Neuronal stem cell (in vitro differentiated cells): ENCODE measurements at regions not wholly inside any gene's neighbourhood (a gene's known extent, or its start where the extent isn't known, plus 50 kb on each side); places are given as distances from the start of the nearest gene placed in this dataset.

ENCODE experiments used
- DNase-seq: peaks from one replicate; pipeline ENCODE4 v3.0.0-alpha.2; 2013; ENCODE audit warnings: low spot score
- H2AFZ ChIP-seq: one replicate; pipeline ENCODE4 v1.6.1; 2013; ENCODE audit warnings: mild to moderate bottlenecking, low read length, inconsistent platforms
- H2AK5ac ChIP-seq: 2 replicates; pipeline ENCODE4 v1.6.1; 2013; ENCODE audit warnings: low read depth, mild to moderate bottlenecking, inconsistent platforms, low read length, moderate library complexity, mixed read lengths
- H2BK120ac ChIP-seq: 2 replicates; pipeline ENCODE4 v1.6.1; 2013; ENCODE audit warnings: low read depth, mild to moderate bottlenecking, inconsistent platforms, low read length, moderate library complexity, mixed read lengths
- H2BK12ac ChIP-seq: one replicate; pipeline ENCODE4 v1.6.1; 2013; ENCODE audit warnings: low read length, inconsistent platforms
- H2BK15ac ChIP-seq: 2 replicates; pipeline ENCODE4 v1.6.1; 2013; ENCODE audit warnings: mild to moderate bottlenecking, low read length, inconsistent platforms, mixed read lengths
- H2BK5ac ChIP-seq: one replicate; pipeline ENCODE4 v1.6.1; 2013; ENCODE audit warnings: inconsistent platforms, mild to moderate bottlenecking, low read length, moderate library complexity
- H3K14ac ChIP-seq: one replicate; pipeline ENCODE4 v1.6.1; 2013; ENCODE audit warnings: low read length, inconsistent platforms
- H3K18ac ChIP-seq: 2 replicates; pipeline ENCODE4 v1.6.1; 2013; ENCODE audit warnings: low read length, inconsistent platforms
- H3K23ac ChIP-seq: 2 replicates; pipeline ENCODE4 v1.6.1; 2013; ENCODE audit warnings: low read depth, mild to moderate bottlenecking, mixed read lengths, low read length, inconsistent platforms; ENCODE audit not compliant: poor library complexity
- H3K27ac ChIP-seq: replicated peaks from 3 replicates; pipeline ENCODE4 v1.5.1; 2013; ENCODE audit warnings: low read length, inconsistent platforms
- H3K27me3 ChIP-seq, 3 experiments: 2 replicates each; pipeline ENCODE4 v1.6.1; 2013; ENCODE audit warnings: low read length in 3 of 3, mild to moderate bottlenecking in 2 of 3, inconsistent platforms in 1 of 3, low read depth in 1 of 3, mixed read lengths in 1 of 3, moderate library complexity in 1 of 3; ENCODE audit not compliant: control insufficient read depth in 3 of 3, insufficient read depth in 3 of 3
- H3K36me3 ChIP-seq, 2 donors: replicated peaks in 1 of 2; 2 replicates each; pipeline ENCODE4 v1.6.1; 2013; ENCODE audit warnings: low read length in 2 of 2; ENCODE audit not compliant: control insufficient read depth in 2 of 2, insufficient read depth in 2 of 2
- H3K4ac ChIP-seq: 2 replicates; pipeline ENCODE4 v1.6.1; 2013; ENCODE audit warnings: inconsistent platforms, mild to moderate bottlenecking, low read length, moderate library complexity
- H3K4me1 ChIP-seq, 2 donors: 1 replicate in 1 of 2; 2 replicates in 1 of 2; pipeline ENCODE4 v1.6.1; 2013; ENCODE audit warnings: low read length in 2 of 2, low read depth in 1 of 2; ENCODE audit not compliant: control insufficient read depth in 2 of 2, insufficient read depth in 1 of 2
- H3K4me2 ChIP-seq: one replicate; pipeline ENCODE4 v1.6.1; 2013; ENCODE audit warnings: mild to moderate bottlenecking, low read length, inconsistent platforms; ENCODE audit not compliant: insufficient read depth, poor library complexity, severe bottlenecking
- H3K4me3 ChIP-seq, 2 donors: 2 replicates each; pipeline ENCODE4 v1.5.1; 2013; ENCODE audit warnings: low read length in 2 of 2, mild to moderate bottlenecking in 2 of 2, inconsistent platforms in 1 of 2, moderate library complexity in 1 of 2
- H3K79me1 ChIP-seq: one replicate; pipeline ENCODE4 v1.6.1; 2013; ENCODE audit warnings: low read depth, mild to moderate bottlenecking, inconsistent platforms, low read length, moderate library complexity
- H3K9ac ChIP-seq: one replicate; pipeline ENCODE4 v1.6.1; 2013; ENCODE audit warnings: mild to moderate bottlenecking, low read depth, low read length, inconsistent platforms; ENCODE audit not compliant: poor library complexity
- H3K9me3 ChIP-seq, 2 donors: replicated peaks in 1 of 2; 2 replicates each; pipeline versions ENCODE3 to v1.6.1; 2013; ENCODE audit warnings: low read length in 2 of 2, mild to moderate bottlenecking in 2 of 2, inconsistent platforms in 1 of 2, low read depth in 1 of 2, mixed read lengths in 1 of 2, moderate library complexity in 1 of 2; ENCODE audit not compliant: control insufficient read depth in 2 of 2, insufficient read depth in 1 of 2
- H4K8ac ChIP-seq: one replicate; pipeline ENCODE4 v1.6.1; 2013; ENCODE audit warnings: low read depth, mild to moderate bottlenecking, inconsistent platforms, low read length, moderate library complexity
- H4K91ac ChIP-seq: one replicate; pipeline ENCODE4 v1.6.1; 2013; ENCODE audit warnings: low read length, low read depth, mild to moderate bottlenecking, inconsistent platforms; ENCODE audit not compliant: poor library complexity
- WGBS, 2 donors: extraction: QIAGEN DNeasy Blood & Tissue Kit; methylation state at CpG; one replicate each; pipeline ENCODE4 v1.1.7; 2013; ENCODE audit warnings: missing lambda C conversion rate in 2 of 2, mixed read lengths in 1 of 2; ENCODE audit not compliant: insufficient read length in 2 of 2, insufficient replicate concordance in 1 of 2; ENCODE audit errors: extremely low coverage in 2 of 2; 5-methylcytosine and 5-hydroxymethylcytosine counted together

- H3K4me3 ChIP-seq: no peak overlapping the region
- DNase-seq: no peak
- H2BK15ac ChIP-seq: no peak overlapping the region
- H3K4ac ChIP-seq: no peak overlapping the region
- H3K27me3 ChIP-seq: no peaks in the 10 kb centered on the region
- H3K14ac ChIP-seq: no peak overlapping the region
- H3K23ac ChIP-seq: no peak overlapping the region
- no peak overlapping the region for H2BK5ac ChIP-seq
- H3K18ac ChIP-seq: no peak overlapping the region
- no peak overlapping the region for H2BK12ac ChIP-seq
- H4K91ac ChIP-seq: no peak overlapping the region
- H4K8ac ChIP-seq: no peak overlapping the region
- H2AFZ ChIP-seq: no peak overlapping the region
- H2AK5ac ChIP-seq: no peak overlapping the region
- H3K4me2 ChIP-seq: no peak overlapping the region
- no peaks in the 10 kb centered on the region for H3K36me3 ChIP-seq
- peaks cover 0 to 2% of the 10 kb centered on the region in 2 donors for H3K9me3 ChIP-seq
- no peak overlapping the region for H3K9ac ChIP-seq
- WGBS, 2 donors: no CpG with 5 or more reads among the region's 8 CpGs
- no peak overlapping the region for H3K27ac ChIP-seq
- no peaks in the 10 kb centered on the region for H3K4me1 ChIP-seq
- no peak overlapping the region for H2BK120ac ChIP-seq
- H3K79me1 ChIP-seq: no peaks in the 10 kb centered on the region
Observed at GRCh38 chr18:75524181-75524580, 96.7 kb upstream of the SMIM21 start.

DNA sequence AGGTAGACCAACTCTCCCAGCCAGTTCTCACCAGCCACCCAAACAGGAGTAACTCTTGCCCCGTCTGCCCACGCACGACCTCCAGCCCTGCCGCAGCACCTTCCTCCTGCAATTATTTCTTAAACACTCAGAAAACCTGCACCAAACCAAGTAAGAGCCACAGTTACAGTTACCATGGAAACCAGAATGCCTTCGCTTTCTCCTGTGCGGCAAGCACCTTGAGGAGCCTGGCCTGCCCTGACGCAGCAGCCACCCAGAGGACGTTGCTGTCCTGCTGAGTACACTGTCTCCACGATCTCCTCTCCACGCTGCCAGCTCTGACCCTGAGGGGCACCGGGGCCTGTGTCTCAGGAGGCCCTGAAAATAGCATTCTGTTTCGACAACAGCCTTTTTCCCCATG, 94.3 kb upstream of the SMIM21 start:
- Histone ChIP-seq H2AK5ac (no peak overlapping the region), H3K18ac (peak overlapping the region; percentile 6), H2AFZ (no peak overlapping the region), H3K79me1 (no peaks in the 10 kb centered on the region), H3K4me3 (no peak overlapping the region), H3K4ac (no peak overlapping the region), H2BK5ac (no peak overlapping the region), H3K27me3 (no peaks in the 10 kb centered on the region), H3K27ac (no peak overlapping the region), H3K4me1 (no peaks in the 10 kb centered on the region), H3K14ac (no peak overlapping the region), H2BK120ac (no peak overlapping the region), H4K8ac (no peak overlapping the region), H3K4me2 (no peak overlapping the region), H3K9ac (no peak overlapping the region), H2BK15ac (no peak overlapping the region), H3K36me3 (no peaks in the 10 kb centered on the region), H3K23ac (no peak overlapping the region), H2BK12ac (no peak overlapping the region), H3K9me3 (no peaks in the 10 kb centered on the region), H4K91ac (no peak overlapping the region)
- WGBS, 2 donors: no CpG with 5 or more reads among the region's 12 CpGs
- DNase-seq: no peak

DNA sequence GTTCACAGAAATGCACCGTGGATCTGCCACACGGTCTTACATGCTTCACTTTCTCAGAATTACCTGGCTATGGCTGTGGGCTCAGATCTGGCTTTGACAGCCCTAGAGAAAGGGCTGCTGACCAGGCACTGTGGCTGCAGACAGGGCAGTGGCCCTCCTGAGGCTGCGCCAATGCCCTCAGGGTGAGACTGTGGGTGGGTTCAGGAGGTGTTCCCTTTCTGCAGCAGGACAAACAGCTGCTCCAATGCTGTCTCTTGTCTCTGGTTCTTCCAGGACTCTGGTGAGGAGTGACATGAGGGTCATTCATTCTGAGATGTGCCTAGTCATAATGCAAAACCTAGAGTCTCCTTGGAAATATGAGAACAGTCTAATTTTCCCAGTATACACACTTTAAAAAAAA, 90.5 kb upstream of the SMIM21 start:
- H3K79me1 ChIP-seq: no peaks in the 10 kb centered on the region
- peak overlapping the region; percentile 74 for H3K18ac ChIP-seq
- H2BK120ac ChIP-seq: no peak overlapping the region
- no peak overlapping the region for H2AK5ac ChIP-seq
- H3K4me2 ChIP-seq: no peak overlapping the region
- no peaks in the 10 kb centered on the region for H3K4me1 ChIP-seq
- H2BK5ac ChIP-seq: no peak overlapping the region
- H3K23ac ChIP-seq: no peak overlapping the region
- no peaks in the 10 kb centered on the region for H3K9me3 ChIP-seq
- H2AFZ ChIP-seq: no peak overlapping the region
- no peak overlapping the region for H4K8ac ChIP-seq
- H3K27me3 ChIP-seq: no peaks in the 10 kb centered on the region
- no peak overlapping the region for H2BK15ac ChIP-seq
- no peak overlapping the region for H4K91ac ChIP-seq
- H3K4ac ChIP-seq: no peak overlapping the region
- WGBS, 2 donors: no CpG with 5 or more reads among the region's 3 CpGs
- H3K9ac ChIP-seq: no peak overlapping the region
- H3K14ac ChIP-seq: no peak overlapping the region
- H2BK12ac ChIP-seq: no peak overlapping the region
- no peak for DNase-seq
- no peaks in the 10 kb centered on the region for H3K36me3 ChIP-seq
- no peak overlapping the region for H3K27ac ChIP-seq
- H3K4me3 ChIP-seq: no peak overlapping the region

DNA sequence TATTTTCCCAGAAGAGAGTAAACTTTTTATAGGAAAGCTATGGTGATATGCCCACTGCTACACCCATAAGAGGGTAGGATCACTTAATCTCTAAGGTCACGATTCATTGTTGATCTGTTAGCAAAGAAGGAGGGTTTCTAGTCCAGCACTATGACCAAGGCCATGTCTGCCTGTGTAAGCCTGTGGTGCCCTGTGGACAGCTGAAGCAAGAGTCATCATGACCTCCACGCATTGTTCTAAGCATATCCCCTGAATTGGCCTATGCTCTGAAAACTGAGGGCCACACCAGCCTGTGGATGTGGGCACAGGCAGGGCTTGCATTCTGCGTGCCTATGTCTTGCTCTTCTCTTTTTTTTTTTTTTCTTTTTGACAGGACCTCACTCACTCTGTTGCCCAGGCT, 89.8 kb upstream of the SMIM21 start:
- no peak overlapping the region for H3K14ac ChIP-seq
- H3K36me3 ChIP-seq: no peaks in the 10 kb centered on the region
- no CpG with 5 or more reads among the region's 3 CpGs for WGBS, 2 donors
- no peak for DNase-seq
- H3K4me2 ChIP-seq: no peak overlapping the region
- no peak overlapping the region for H3K9ac ChIP-seq
- no peak overlapping the region for H2BK120ac ChIP-seq
- no peaks in the 10 kb centered on the region for H3K4me1 ChIP-seq
- H2BK15ac ChIP-seq: no peak overlapping the region
- no peak overlapping the region for H4K91ac ChIP-seq
- no peak overlapping the region for H2AK5ac ChIP-seq
- no peak overlapping the region for H3K27ac ChIP-seq
- no peak overlapping the region for H3K23ac ChIP-seq
- no peak overlapping the region for H3K18ac ChIP-seq
- no peaks in the 10 kb centered on the region for H3K9me3 ChIP-seq
- H3K79me1 ChIP-seq: no peaks in the 10 kb centered on the region
- H3K4me3 ChIP-seq: no peak overlapping the region
- no peak overlapping the region for H4K8ac ChIP-seq
- H2BK12ac ChIP-seq: no peak overlapping the region
- H3K4ac ChIP-seq: no peak overlapping the region
- H2BK5ac ChIP-seq: no peak overlapping the region
- H3K27me3 ChIP-seq: no peaks in the 10 kb centered on the region
- no peak overlapping the region for H2AFZ ChIP-seq
